H1 (cell line): ENCODE measurements at regions not wholly inside any gene's neighbourhood (a gene's known extent, or its start where the extent isn't known, plus 50 kb on each side); places are given as distances from the start of the nearest gene placed in this dataset.

Experiments
- BCL11A ChIP-seq, 2 experiments: IDR thresholded peaks; one replicate each; pipeline ENCODE4 v1.6.1; 2011; ENCODE audit warnings: low read depth in 2 of 2, low read length in 2 of 2, mild to moderate bottlenecking in 2 of 2
- HDAC6 ChIP-seq: IDR thresholded peaks from one replicate; pipeline ENCODE4 v1.7.1; 2012; ENCODE audit warnings: low read depth, mild to moderate bottlenecking, inconsistent platforms, low read length, moderate library complexity
- SIRT6 ChIP-seq: IDR thresholded peaks from one replicate; pipeline ENCODE4 v1.7.1; 2012; ENCODE audit warnings: low read length, inconsistent platforms
- TAF1 ChIP-seq: IDR thresholded peaks from 2 replicates; pipeline ENCODE4 v1.6.1; 2011; ENCODE audit warnings: mild to moderate bottlenecking, low read depth, low read length

- TF ChIP-seq SIRT6 = no peak
- no peak for TF ChIP-seq HDAC6
- TF ChIP-seq TAF1 = no peak
- no peak for TF ChIP-seq BCL11A (IDR thresholded peaks at IDR 0.05; ENCODE audit: low read depth in 2 of 2, low read length in 2 of 2)
Measured at GRCh38 chr2:128493880-128494279, 175.2 kb upstream of the HS6ST1 start (continued).
